HEK293 (cell line): ENCODE measurements at regions not wholly inside any gene's neighbourhood (a gene's known extent, or its start where the extent isn't known, plus 50 kb on each side); places are given as distances from the start of the nearest gene placed in this dataset.

Source experiments
- CTCF ChIA-PET: fragments of 350-600 bp; formaldehyde crosslinking; extraction: SDS; loops from one replicate; lab custom pipeline; 2021; ENCODE audit warnings: antibody characterized with exemption; lab: Yijun Ruan, JAX
- POLR2A ChIA-PET: fragments of 300-600 bp; formaldehyde crosslinking; extraction: SDS; loops from one replicate; lab custom pipeline; 2020; ENCODE audit warnings: antibody characterized with exemption, inconsistent platforms; lab: Yijun Ruan, JAX
- H3K27ac ChIP-seq: fragments of 200-500 bp; sonication (Bioruptor generic); 2 replicates; pipeline ENCODE4 v1.5.1; 2014; ENCODE audit warnings: low read depth, low read length, control low read depth, inconsistent platforms; ENCODE audit errors: extremely low read depth
- H3K36me3 ChIP-seq, 2 experiments: fragments of 200-500 bp in 1 of 2; sonication (Bioruptor generic) in 1 of 2; 1 replicate in 1 of 2; 2 replicates in 1 of 2; pipeline ENCODE4 v1.5.1; 2014 to 2017; ENCODE audit warnings: inconsistent platforms in 2 of 2, low read length in 2 of 2; ENCODE audit not compliant: control insufficient read depth in 2 of 2, insufficient read depth in 1 of 2
- H3K4me1 ChIP-seq: fragments of 200-500 bp; sonication (Bioruptor generic); 2 replicates; pipeline ENCODE4 v1.5.1; 2014; ENCODE audit warnings: mild to moderate bottlenecking, low read length, inconsistent platforms; ENCODE audit not compliant: control insufficient read depth, insufficient read depth
- H3K4me3 ChIP-seq: 2 replicates; pipeline ENCODE4 v1.5.1; 2011; ENCODE audit warnings: low read depth, mild to moderate bottlenecking, control low read depth, low read length, moderate library complexity
- H3K9me3 ChIP-seq: fragments of 200-500 bp; sonication (Bioruptor generic); 2 replicates; pipeline ENCODE4 v1.5.1; 2014; ENCODE audit warnings: low read depth, low read length, inconsistent platforms; ENCODE audit not compliant: control insufficient read depth, insufficient read depth
- GFI1B ChIP-seq: fragments of 450-650 bp; formaldehyde crosslinking; IDR thresholded peaks from 2 replicates; pipeline ENCODE4 v1.5.1; 2016; ENCODE audit warnings: missing biosample characterization, missing genetic modification characterization
- HOXD13 ChIP-seq: sonication (generic); formaldehyde crosslinking; IDR thresholded peaks from 2 replicates; pipeline ENCODE4 v1.8.0; 2022; ENCODE audit warnings: missing genetic modification reagents, borderline replicate concordance
- KLF10 ChIP-seq: fragments of 450-650 bp; IDR thresholded peaks from 2 replicates; pipeline ENCODE4 v1.5.1; 2018; ENCODE audit warnings: missing biosample characterization, mild to moderate bottlenecking, missing genetic modification characterization
- KLF9 ChIP-seq: fragments of 450-650 bp; formaldehyde crosslinking; IDR thresholded peaks from 2 replicates; pipeline ENCODE4 v1.5.1; 2016; ENCODE audit warnings: missing biosample characterization, missing genetic modification characterization, low read depth
- MZF1 ChIP-seq: fragments of 450-650 bp; formaldehyde crosslinking; IDR thresholded peaks from 2 replicates; pipeline ENCODE4 v1.5.1; 2017; ENCODE audit warnings: missing biosample characterization, missing genetic modification characterization, borderline replicate concordance
- OSR2 ChIP-seq: fragments of 450-650 bp; formaldehyde crosslinking; IDR thresholded peaks from 2 replicates; pipeline ENCODE4 v1.5.1; 2016; ENCODE audit warnings: missing biosample characterization, missing genetic modification characterization
- ZBTB17 ChIP-seq: fragments of 450-650 bp; formaldehyde crosslinking; IDR thresholded peaks from 2 replicates; pipeline ENCODE4 v1.5.1; 2016; ENCODE audit warnings: missing biosample characterization, missing genetic modification characterization
- ZBTB20 ChIP-seq: fragments of 450-650 bp; formaldehyde crosslinking; IDR thresholded peaks from 2 replicates; pipeline ENCODE4 v1.5.1; 2016; ENCODE audit warnings: missing biosample characterization, missing genetic modification characterization
- ZFP69B ChIP-seq: fragments of 450-650 bp; formaldehyde crosslinking; IDR thresholded peaks from 2 replicates; pipeline ENCODE4 v1.5.1; 2016; ENCODE audit warnings: missing biosample characterization, missing genetic modification characterization
- ZNF112 ChIP-seq: fragments of 450-650 bp; formaldehyde crosslinking; IDR thresholded peaks from 2 replicates; pipeline ENCODE4 v1.5.0; 2017; ENCODE audit warnings: missing biosample characterization, missing genetic modification characterization
- ZNF292 ChIP-seq: fragments of 450-650 bp; formaldehyde crosslinking; IDR thresholded peaks from 2 replicates; pipeline ENCODE4 v1.5.1; 2016; ENCODE audit warnings: low read depth, missing biosample characterization, missing genetic modification characterization, borderline replicate concordance
- ZNF302 ChIP-seq: fragments of 450-650 bp; formaldehyde crosslinking; IDR thresholded peaks from 2 replicates; pipeline ENCODE4 v1.5.1; 2016; ENCODE audit warnings: missing biosample characterization, missing genetic modification characterization, low read depth
- ZNF311 ChIP-seq: fragments of 450-650 bp; formaldehyde crosslinking; IDR thresholded peaks from 2 replicates; pipeline ENCODE4 v1.5.1; 2017; ENCODE audit warnings: missing biosample characterization, missing genetic modification characterization, borderline replicate concordance
- ZNF394 ChIP-seq: fragments of 450-650 bp; formaldehyde crosslinking; IDR thresholded peaks from 2 replicates; pipeline ENCODE4 v1.5.1; 2016; ENCODE audit warnings: missing biosample characterization, missing genetic modification characterization, mild to moderate bottlenecking, moderate library complexity, borderline replicate concordance
- ZNF404 ChIP-seq: fragments of 450-650 bp; formaldehyde crosslinking; IDR thresholded peaks from 2 replicates; pipeline ENCODE4 v1.5.1; 2017; ENCODE audit warnings: missing biosample characterization, missing genetic modification characterization
- ZNF544 ChIP-seq: fragments of 450-650 bp; formaldehyde crosslinking; IDR thresholded peaks from 2 replicates; pipeline ENCODE4 v1.5.0; 2017; ENCODE audit warnings: missing biosample characterization, missing genetic modification characterization
- TF ChIP-seq, protein P1 (sequence below): IDR thresholded peaks from 2 replicates; pipeline ENCODE4 v1.6.1; 2011; ENCODE audit warnings: mild to moderate bottlenecking, low read depth, low read length, borderline replicate concordance
- TF ChIP-seq, protein P2 (sequence below): fragments of 450-650 bp; formaldehyde crosslinking; IDR thresholded peaks from 2 replicates; pipeline ENCODE4 v1.5.1; 2016; ENCODE audit warnings: missing biosample characterization, missing genetic modification characterization
- TF ChIP-seq, protein P3 (sequence below): fragments of 450-650 bp; formaldehyde crosslinking; IDR thresholded peaks from 2 replicates; pipeline ENCODE4 v1.5.1; 2016; ENCODE audit warnings: missing biosample characterization, missing genetic modification characterization
- TF ChIP-seq, protein P4 (sequence below): fragments of 450-650 bp; formaldehyde crosslinking; IDR thresholded peaks from 2 replicates; pipeline ENCODE4 v1.5.1; 2016; ENCODE audit warnings: missing biosample characterization, missing genetic modification characterization
- TF ChIP-seq, protein P5 (sequence below): fragments of 450-650 bp; IDR thresholded peaks from 2 replicates; pipeline ENCODE4 v1.5.1; 2018; ENCODE audit warnings: missing biosample characterization, mild to moderate bottlenecking, missing genetic modification characterization
- TF ChIP-seq, protein P6 (sequence below): fragments of 450-650 bp; formaldehyde crosslinking; IDR thresholded peaks from 2 replicates; pipeline ENCODE4 v1.5.1; 2017; ENCODE audit warnings: missing biosample characterization, mild to moderate bottlenecking, missing genetic modification characterization, moderate library complexity

DNA sequence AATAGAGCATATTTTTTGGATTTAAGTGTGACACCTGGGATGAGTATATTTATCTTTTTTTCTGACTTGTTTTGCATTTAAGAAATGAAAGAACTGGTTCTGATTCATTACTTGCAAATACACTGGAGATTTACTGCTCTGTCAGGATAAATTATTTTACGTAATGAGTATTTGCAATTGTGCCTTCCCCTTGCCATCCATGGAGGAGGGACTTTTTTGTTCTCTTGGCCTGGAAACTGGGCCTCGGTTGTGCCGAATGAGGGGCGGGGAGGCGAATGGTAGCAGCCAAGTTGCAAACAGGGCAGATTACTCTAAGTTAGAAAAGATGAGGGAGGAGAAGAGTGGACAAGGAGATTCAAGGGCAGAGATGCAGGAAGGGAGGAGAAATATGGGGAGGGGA, 308.7 kb downstream of the ATP23 start (continued):
- TF ChIP-seq ZNF112 (no peak), ZNF544 (tag by site-specific recombination) (no peak), ZNF292 (no peak)
- TF ChIP-seq, protein P1, sequence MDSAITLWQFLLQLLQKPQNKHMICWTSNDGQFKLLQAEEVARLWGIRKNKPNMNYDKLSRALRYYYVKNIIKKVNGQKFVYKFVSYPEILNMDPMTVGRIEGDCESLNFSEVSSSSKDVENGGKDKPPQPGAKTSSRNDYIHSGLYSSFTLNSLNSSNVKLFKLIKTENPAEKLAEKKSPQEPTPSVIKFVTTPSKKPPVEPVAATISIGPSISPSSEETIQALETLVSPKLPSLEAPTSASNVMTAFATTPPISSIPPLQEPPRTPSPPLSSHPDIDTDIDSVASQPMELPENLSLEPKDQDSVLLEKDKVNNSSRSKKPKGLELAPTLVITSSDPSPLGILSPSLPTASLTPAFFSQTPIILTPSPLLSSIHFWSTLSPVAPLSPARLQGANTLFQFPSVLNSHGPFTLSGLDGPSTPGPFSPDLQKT, result no peak
- TF ChIP-seq, protein P2, sequence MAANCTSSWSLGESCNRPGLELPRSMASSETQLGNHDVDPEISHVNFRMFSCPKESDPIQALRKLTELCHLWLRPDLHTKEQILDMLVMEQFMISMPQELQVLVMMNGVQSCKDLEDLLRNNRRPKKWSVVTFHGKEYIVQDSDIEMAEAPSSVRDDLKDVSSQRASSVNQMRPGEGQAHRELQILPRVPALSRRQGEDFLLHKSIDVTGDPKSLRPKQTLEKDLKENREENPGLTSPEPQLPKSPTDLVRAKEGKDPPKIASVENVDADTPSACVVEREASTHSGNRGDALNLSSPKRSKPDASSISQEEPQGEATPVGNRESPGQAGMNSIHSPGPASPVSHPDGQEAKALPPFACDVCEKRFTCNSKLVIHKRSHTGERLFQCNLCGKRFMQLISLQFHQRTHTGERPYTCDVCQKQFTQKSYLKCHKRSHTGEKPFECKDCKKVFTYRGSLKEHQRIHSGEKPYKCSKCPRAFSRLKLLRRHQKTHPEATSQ (tag by site-specific recombination), result no peak

DNA sequence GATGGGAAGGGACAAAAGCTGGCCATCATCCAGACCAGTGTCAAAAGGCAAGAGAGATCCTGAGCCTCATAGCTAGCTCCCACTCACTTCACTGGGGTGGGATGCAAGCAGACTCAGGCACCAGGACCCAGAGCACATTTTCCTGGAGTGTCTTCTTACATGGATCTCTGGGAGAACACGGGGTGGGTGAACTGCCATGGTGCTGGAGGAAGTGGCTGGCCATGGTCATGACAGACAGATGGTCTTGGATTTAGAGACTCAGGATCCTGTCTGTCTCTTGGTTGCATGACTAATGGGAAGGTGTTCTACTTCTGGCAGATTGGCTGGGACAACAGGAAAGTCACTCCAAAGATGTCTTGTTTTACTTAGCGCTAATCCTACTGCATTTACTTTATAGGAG, 311.5 kb downstream of the ATP23 start:
- TF ChIP-seq ZNF394 (tag by site-specific recombination) (no peak), ZNF311 (tag by site-specific recombination) (no peak)
- TF ChIP-seq, protein P3, sequence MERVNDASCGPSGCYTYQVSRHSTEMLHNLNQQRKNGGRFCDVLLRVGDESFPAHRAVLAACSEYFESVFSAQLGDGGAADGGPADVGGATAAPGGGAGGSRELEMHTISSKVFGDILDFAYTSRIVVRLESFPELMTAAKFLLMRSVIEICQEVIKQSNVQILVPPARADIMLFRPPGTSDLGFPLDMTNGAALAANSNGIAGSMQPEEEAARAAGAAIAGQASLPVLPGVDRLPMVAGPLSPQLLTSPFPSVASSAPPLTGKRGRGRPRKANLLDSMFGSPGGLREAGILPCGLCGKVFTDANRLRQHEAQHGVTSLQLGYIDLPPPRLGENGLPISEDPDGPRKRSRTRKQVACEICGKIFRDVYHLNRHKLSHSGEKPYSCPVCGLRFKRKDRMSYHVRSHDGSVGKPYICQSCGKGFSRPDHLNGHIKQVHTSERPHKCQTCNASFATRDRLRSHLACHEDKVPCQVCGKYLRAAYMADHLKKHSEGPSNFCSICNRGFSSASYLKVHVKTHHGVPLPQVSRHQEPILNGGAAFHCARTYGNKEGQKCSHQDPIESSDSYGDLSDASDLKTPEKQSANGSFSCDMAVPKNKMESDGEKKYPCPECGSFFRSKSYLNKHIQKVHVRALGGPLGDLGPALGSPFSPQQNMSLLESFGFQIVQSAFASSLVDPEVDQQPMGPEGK (tag by site-specific recombination), result no peak
- TF ChIP-seq, all 188 proteins: peak for 0
- ChIA-PET CTCF (interaction anchor here (0.5 kb wide), 1 partner anchor 225 kb away, joined by 3 read pairs; no protein-coding TSS in a partner anchor), POLR2A (no interaction called here)
- Histone ChIP-seq H3K4me3 (no peak overlapping the region), H3K4me1 (no peaks in the 10 kb centered on the region), H3K9me3 (no peaks in the 10 kb centered on the region), H3K27ac (no peak overlapping the region), H3K36me3 (no peaks in the 10 kb centered on the region)

DNA sequence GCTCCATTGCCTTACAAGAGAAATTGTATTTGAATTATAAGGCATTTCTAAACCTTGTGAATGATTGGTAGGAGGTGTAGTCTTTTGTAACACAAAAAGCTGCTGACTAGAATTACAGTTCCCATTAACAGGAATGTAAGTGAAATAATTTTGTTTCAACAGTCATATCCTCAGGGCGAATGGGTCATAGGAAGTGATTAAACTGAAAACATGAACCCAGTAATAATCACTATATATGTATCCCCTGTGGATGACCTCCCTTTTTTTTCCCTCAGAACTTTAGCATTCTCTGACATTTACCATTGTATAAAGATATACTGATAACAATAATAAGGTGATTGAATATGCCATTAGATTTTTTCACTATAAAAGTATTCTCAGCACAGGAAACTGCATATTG, 312.3 kb downstream of the ATP23 start:
- no peak overlapping the region for H3K27ac ChIP-seq
- ChIA-PET CTCF (no interaction called here), POLR2A (no interaction called here)
- no peaks in the 10 kb centered on the region for H3K36me3 ChIP-seq
- H3K9me3 ChIP-seq, result no peaks in the 10 kb centered on the region
- H3K4me1 ChIP-seq, result no peaks in the 10 kb centered on the region
- H3K4me3 ChIP-seq, result no peak overlapping the region
- TF ChIP-seq ZBTB17 (no peak), MZF1 (no peak), KLF10 (no peak), ZNF302 (tag by site-specific recombination) (no peak), ZBTB20 (tag by site-specific recombination) (no peak), ZNF404 (no peak), KLF9 (no peak), HOXD13 (CRISPR knock-in tag) (no peak), ZFP69B (tag by site-specific recombination) (no peak), OSR2 (tag by site-specific recombination) (no peak), GFI1B (tag by site-specific recombination) (no peak)
- TF ChIP-seq, protein P4, sequence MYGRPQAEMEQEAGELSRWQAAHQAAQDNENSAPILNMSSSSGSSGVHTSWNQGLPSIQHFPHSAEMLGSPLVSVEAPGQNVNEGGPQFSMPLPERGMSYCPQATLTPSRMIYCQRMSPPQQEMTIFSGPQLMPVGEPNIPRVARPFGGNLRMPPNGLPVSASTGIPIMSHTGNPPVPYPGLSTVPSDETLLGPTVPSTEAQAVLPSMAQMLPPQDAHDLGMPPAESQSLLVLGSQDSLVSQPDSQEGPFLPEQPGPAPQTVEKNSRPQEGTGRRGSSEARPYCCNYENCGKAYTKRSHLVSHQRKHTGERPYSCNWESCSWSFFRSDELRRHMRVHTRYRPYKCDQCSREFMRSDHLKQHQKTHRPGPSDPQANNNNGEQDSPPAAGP (tag by site-specific recombination), result no peak
- TF ChIP-seq, protein P5, sequence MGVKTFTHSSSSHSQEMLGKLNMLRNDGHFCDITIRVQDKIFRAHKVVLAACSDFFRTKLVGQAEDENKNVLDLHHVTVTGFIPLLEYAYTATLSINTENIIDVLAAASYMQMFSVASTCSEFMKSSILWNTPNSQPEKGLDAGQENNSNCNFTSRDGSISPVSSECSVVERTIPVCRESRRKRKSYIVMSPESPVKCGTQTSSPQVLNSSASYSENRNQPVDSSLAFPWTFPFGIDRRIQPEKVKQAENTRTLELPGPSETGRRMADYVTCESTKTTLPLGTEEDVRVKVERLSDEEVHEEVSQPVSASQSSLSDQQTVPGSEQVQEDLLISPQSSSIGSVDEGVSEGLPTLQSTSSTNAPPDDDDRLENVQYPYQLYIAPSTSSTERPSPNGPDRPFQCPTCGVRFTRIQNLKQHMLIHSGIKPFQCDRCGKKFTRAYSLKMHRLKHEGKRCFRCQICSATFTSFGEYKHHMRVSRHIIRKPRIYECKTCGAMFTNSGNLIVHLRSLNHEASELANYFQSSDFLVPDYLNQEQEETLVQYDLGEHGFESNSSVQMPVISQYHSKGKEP (tag by site-specific recombination), result no peak
- TF ChIP-seq, protein P6, sequence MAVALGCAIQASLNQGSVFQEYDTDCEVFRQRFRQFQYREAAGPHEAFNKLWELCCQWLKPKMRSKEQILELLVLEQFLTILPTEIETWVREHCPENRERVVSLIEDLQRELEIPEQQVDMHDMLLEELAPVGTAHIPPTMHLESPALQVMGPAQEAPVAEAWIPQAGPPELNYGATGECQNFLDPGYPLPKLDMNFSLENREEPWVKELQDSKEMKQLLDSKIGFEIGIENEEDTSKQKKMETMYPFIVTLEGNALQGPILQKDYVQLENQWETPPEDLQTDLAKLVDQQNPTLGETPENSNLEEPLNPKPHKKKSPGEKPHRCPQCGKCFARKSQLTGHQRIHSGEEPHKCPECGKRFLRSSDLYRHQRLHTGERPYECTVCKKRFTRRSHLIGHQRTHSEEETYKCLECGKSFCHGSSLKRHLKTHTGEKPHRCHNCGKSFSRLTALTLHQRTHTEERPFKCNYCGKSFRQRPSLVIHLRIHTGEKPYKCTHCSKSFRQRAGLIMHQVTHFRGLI, result no peak
- TF ChIP-seq, protein P3 (tag by site-specific recombination), result no peak
